MM.1S (cell line): ENCODE measurements at regions not wholly inside any gene's neighbourhood (a gene's known extent, or its start where the extent isn't known, plus 50 kb on each side); places are given as distances from the start of the nearest gene placed in this dataset.

Experiments used
- CTCF ChIP-seq: fragments of 300-600 bp; sonication (generic); IDR thresholded peaks from 2 replicates; pipeline ENCODE4 v1.5.1; 2016; ENCODE audit warnings: antibody characterized with exemption, low read length, mixed read lengths
- EZH2 ChIP-seq: fragments of 300-600 bp; sonication (generic); optimal IDR thresholded peaks from 2 replicates; pipeline ENCODE3; 2017; ENCODE audit warnings: low read depth, mild to moderate bottlenecking, antibody characterized with exemption, low read length, mixed read lengths
- EZH2phosphoT487 ChIP-seq: fragments of 300-600 bp; sonication (generic); IDR thresholded peaks from 2 replicates; pipeline ENCODE4 v1.6.1; 2018; ENCODE audit warnings: antibody characterized with exemption, low read length

GRCh38 chr14:55951341-55952206 is 166.6 kb upstream of the PELI2 start:
- no peak for TF ChIP-seq CTCF
- no peak for TF ChIP-seq EZH2phosphoT487
- TF ChIP-seq EZH2, result no peak
